Umbilical cord (tissue), 1 donor: ENCODE measurements at regions not wholly inside any gene's neighbourhood (a gene's known extent, or its start where the extent isn't known, plus 50 kb on each side); places are given as distances from the start of the nearest gene placed in this dataset.

Source experiments
- DNase-seq: peaks from one replicate; pipeline ENCODE4 v3.0.0-alpha.2; 2015; ENCODE audit warnings: low spot score

DNA sequence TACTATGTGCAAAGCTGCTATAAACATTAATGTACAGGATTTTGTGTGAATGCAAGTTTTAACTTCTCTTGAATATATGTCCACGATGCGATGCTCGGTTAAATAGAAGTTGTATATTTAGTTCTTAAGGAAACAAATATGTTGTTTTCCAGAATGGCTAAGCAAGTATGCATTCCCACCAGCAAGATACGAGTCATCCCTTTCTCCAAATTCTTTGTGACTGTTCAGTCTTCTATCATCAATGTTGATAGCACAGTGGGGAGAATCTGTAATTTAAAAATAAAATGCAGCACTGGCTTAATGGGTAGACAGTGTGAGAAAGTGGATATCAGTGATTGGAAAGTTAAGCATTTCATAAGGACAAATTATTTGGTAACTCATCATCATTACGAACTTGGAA lies 1340.8 kb downstream of the PCDH9 start:
- no peak for DNase-seq

DNA sequence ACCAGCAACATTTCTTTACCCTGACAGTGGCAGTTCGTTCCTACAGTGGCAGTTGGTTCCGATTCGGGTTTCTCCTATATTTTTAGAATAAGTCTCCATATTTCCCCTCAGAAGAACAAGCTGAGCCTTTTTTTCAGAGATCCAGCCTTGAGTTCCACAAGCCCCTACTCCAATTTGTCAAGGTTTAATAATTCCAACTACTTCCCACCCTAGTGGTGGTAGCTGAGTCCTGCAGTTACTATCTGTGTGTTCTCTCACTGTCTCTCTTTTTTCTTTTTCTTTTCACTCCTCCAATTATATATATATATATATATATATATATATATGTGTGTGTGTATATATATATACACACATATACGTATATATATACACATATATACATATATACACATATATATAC lies 1347.3 kb downstream of the PCDH9 start:
- no peak for DNase-seq

DNA sequence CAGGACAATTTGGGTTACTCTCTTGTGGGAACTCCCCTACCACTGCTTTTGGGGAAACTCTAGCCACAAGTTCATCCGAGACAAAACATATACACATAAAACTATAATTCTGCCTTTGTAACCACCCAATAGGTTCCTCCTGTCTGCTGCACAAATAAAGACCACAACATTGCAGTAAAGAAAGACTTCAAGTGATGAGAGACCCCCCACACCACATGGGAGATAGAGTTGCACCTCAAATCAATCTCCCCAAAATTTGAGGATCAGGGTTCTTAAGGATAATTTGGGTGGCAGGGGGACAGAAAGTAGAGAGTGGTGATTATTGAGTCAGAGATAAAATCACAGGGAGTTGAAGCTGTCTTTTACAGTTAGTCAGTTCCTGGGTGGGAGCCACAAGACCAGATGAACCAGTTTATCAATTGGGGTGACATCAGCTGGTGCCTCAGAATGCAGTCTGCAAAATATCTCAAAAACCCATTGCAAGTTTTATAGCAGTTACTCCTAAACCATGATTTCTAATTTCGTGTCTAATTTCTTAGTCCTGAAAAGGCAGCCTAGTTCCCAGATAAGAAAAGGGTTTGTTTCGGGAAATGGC lies 1348.5 kb downstream of the PCDH9 start:
- no peak for DNase-seq

DNA sequence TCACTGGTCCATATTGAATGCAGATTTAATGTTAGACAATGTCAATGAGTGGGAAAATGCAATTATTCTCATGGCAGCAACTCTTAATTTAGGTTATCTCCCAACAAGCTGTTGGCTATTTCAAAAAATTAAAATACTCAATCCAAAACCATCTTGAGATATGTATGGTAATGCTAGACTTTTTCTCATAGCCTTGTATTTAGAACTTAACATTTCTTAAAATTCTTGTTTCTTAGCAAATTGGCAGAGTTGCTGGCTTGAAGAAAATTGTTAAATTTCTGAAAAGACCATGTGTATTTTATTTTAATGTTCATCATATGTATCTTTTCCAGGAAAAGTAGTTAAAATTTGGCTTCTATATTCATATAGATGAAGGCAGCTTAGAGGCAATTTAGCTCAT lies 1355.1 kb downstream of the PCDH9 start:
- no peak for DNase-seq

DNA sequence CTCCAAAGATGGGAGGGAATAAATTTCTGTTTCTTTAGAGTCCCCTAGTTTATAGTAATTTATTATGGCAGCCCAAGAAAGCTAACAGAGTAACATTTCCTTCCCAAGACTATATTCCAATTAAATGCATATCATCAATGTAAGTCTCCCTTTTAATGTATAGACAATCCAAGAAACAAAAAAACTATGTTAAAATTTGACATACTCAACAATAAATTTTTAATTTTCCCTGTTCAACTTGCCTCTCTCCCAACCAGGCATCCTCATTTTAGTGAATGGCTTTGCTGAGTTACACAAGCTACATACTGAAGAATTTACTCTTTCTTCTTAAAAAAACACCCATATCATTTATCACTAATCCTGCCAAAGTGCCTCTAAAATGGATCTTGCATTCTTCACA lies 1357.7 kb downstream of the PCDH9 start:
- no peak for DNase-seq

DNA sequence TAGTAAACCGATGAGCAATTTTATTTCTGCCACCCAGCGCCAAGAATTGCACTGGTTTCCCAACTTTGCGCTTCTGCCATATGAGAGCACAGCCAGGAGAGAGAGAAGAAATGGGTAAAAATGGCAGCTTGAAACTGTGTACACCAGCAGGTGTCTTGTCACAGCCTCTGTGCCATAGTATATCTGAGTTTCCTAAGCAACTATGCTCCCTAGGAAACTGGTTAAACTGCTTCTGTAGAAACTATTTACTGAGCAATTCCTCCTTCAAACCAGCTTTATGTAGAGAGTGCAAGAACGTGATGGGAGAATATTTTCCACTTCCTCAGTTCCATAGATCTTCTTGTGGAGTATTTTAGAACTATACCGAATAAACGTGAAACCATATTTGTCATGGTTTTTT lies 1361.3 kb downstream of the PCDH9 start:
- DNase-seq, result no peak

DNA sequence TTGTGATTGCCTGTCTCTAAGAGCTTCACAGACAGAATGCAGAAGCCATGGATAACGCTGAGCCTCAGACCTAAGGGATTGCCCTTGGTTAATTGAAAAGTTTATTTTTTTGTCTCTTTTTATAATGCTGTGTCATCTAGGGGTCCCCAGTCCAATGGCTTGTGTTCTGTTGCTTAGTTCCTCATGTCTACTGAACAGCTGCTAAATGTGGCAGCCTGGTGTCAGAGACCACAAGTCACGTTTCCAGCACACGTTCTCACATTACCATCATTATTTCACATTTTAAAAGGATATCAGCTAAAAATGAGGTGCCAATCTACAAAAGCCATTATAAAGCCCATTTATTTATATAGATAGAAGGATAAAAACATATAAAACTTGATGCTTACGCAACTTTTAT lies 1362.0 kb downstream of the PCDH9 start:
- DNase-seq, result no peak

DNA sequence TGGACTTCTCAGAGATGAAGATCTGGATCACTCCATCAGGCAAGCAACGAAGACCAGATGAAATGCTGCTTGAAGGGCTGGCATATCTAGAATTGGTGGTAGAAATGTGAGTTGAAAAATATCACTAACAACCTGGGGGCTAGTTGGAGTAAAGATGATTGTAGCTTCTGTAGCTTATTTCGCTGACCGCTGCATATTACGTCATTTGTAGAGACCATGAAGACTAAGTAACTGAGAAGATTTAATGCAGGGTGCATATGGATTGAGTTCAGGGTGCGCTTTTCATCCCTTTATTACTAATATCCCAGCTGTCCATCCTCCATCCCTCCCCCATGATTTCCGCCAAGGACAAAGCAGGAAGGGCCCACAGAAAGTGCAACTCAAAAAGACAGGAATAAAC lies 1364.0 kb downstream of the PCDH9 start:
- DNase-seq, result no peak

DNA sequence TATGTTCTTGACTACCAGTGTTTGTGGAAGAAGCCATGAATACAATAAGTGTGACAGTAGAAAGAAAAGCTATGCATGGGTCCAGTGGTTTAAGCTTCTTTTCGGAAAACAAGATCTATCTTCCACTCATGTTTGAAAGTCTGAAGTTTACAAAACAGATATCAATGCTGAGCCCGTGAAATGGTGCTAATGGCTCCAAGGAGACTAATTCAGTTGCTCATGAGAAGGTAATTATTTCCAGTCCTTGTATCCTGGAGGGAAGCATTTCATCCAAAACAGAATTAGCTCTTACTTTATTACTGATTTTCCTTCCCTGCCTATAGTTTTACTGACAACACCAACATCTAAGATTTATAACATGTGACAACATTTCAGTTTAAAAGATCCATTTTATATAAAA lies 1364.9 kb downstream of the PCDH9 start:
- no peak for DNase-seq

DNA sequence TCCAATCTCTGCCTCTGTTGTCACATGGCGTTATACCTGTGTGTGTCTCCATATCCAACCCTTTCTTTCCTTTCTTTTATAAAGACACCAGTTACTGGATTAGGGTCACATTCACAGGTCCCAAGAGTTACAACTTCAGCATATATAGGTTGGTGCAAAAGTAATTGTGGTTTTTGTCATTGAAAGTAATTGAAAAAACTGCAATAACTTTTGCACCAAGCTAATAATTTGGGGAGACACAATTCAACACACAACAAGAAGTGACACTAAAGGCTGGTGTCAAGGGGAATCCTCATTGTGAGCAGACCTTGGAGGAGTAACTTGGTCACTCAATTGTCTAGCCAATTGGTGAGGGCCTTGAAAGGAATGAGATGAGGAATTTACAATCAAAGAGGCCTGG lies 1366.1 kb downstream of the PCDH9 start:
- no peak for DNase-seq

DNA sequence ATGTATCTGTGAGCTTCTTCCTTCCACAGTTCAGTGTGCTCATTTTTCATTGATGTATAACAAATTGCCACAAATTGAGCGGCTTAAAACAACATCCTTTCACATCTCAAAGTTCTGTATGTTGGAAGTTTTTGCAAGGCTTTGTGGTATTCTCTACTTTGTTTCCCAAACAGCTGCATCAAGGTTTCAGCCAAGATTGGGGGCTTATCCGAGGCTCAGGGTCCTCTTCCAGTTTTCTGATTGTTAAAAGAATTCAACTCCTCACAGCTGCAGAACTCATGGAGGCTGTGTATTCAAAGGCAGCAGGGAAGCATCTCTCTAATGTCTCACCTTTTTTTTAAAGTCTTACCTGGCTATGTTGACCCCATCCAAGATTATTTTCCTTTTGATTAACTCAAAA lies 1369.8 kb downstream of the PCDH9 start:
- no peak for DNase-seq

DNA sequence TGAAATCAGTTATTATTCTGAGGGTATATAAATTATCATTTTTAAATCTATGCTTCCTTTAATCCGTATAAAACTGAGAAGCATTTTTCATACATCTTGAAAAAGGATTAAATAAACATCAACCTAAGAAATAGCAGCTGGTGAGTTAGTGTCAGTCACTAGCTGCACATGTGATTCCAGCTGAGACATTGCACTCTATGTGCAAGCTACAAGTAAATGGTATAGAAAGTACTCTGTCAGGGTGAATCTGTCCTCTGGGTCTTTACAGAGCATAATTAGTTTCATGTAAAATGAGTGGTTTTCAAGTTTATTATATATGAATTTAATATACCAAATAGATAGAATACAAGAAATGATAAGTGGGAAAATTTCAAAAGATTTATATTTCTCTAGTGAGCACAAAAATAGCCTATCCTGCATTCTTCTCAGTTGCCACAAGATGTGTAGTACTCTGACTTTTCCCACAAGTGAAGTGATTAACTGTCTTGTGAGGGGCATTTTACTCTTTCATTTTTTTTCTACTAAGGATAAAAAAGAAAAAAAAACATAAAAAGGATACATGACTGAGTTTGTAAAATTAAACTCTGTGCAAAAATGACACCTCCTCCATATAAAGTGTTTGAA lies 1372.1 kb downstream of the PCDH9 start:
- DNase-seq, result no peak

DNA sequence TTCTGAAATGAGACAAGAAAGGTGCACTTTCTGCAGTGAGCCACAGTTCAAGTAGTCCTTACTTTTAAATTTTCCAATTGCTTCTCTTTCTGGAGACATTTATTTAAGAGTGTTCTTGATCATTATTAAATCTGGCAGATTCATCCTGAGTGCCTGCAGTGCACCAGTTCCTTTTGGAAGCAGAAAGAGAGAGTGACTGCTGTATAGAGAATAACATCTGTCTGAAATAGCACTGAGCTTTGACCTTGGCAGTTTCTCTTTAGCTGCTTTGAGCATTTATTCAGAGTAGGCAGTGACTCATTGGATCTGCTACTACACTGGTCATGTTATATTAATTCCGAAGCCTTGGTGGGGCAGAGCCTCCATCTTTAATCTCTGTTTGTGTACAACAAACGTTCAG lies 1373.7 kb downstream of the PCDH9 start:
- DNase-seq, result peak; percentile 43

DNA sequence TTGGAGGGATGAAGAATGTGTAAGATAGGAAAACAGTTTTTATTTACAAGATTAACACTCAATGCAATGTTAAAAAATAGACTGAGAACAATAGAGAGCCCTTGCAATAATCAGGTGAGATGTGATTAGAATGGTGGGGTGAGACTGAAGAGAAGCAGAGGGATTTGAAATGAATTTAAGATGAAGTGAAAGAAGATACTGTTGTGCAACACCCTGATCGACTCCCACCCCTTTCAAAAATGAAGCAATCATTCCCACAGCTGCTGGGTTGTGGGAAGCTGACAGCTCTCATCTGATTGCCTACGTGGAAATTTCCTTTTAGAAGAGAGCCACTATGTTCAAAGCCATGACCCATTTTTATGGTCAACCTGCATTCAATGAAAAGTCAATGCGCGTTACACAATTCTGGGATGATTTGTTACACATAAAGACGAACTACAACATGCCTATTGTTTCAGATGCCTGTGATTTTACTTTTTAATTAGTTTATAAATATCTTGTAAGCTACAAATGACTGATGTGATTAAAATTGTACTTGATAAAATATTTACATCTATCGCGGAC lies 1374.8 kb downstream of the PCDH9 start:
- no peak for DNase-seq

DNA sequence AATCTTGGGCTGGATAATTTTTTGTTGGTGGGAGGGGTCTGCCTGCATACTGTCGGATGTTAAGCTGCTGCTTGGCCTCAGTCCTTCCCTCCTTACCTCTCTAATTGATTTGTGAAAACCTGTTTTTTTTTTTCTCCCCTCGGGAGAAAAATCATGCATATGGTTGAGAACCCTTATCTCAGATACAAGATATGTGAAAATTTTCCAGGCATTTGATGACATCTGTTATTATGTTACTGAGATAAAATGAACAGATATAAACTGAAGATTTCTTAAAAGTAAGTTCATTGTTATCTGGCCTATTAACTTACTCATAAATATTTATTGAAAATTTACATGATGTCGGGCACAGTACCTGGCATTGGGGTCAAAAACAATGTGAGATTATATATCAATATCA lies 1375.7 kb downstream of the PCDH9 start:
- DNase-seq, result peak; percentile 14

DNA sequence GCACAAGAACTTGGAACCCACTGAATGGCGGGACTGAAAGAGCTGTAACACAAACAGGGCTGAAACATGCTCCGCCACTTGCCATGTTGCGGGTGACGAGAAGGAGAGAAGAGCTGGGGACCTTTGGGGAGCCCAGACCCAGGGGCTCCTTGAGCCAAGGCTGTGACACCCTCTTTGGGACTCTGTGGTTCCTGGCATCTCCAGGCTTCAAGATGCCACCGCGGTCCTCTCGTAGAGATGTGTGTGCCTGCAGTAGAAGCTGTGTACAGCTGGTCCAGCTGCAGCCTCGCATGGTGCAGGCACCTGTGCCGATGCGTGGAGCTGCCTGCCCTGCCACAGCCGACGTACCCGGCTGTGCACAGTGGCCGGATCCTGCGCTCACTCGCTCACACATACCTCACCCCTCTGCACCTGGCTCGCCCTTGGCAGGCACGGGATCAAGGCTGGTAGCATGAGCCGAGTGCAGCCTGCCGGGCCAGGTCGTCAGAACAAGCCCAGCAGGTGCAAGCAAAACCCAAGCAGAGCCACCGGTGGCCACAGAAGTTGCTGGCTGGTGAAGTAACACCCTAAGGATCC lies 1385.8 kb downstream of the PCDH9 start:
- no peak for DNase-seq

DNA sequence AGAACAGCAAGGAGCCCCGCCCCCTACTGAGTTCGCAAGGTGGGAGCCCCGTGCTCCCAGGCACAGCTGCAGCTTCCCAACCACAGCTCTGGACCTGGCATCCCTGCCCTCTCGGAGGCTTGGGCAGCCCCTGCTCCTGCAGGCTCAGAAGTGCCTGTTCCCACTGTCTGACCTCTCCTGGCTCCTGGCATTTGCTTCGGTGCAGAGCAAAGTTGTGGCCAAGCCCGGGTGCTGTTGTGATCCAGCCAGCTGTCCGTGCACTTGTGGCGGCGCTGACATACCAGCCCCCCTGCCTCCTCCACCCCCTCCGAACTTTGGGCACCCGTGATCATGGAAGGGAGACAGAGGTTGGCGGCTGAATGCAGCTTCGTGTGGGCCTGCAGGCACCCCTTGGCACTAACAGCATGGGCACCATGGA lies 1386.8 kb downstream of the PCDH9 start:
- no peak for DNase-seq

DNA sequence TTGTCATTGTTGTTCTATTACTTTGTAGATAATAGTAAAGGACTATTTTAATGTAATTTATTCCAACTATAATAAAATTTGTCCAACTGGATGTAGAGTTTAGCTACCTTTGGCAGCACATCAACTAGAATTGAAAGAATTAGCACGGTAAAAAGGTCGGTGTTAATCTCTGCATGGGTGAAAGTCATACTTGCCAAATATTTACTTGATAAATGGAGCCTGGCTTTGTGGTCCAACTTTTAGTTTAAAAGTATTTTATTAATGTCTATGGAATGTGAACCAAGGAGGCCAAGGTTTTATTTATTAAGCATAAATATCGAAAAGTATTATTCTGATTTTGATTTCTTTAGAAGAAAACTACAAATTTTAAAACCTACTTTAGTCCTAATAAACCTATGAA lies 1389.0 kb downstream of the PCDH9 start:
- DNase-seq, result no peak

DNA sequence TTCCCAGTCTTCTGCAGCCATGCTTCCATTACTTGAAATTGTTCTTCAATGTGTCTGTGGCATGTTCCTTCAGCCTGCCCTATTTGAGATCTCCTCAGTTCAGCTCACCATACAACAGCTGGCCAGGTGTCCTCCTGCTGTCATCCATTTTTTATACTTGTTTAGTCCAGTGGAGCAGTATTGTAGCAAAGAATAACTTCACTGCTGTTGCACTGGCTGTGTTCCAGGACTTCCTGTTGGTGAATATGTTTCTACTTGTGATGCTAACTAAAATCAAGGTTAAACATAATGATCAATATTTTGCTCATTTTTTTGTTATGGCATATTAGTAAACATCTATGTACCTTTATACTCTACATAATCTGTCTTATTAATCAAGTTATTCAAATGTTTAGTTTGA lies 1394.1 kb downstream of the PCDH9 start:
- no peak for DNase-seq

DNA sequence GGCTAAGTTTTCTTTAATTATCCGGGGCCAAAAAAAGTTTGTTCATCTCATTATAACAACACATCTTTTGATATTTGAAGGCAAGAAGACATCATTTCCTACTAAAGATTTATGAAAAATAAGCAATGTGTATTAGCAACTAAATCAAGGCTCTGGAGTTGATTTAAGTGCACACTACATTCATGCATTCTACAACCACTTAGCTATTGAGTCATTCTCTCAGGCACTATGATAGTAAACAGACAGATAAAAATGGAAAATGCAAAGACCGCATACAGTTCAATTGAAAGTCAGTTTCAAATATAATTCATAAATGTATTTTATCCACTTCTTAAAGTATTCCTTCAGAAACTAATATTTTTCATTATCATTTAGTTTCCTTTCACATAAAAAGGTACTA lies 1395.2 kb downstream of the PCDH9 start:
- DNase-seq, result no peak

DNA sequence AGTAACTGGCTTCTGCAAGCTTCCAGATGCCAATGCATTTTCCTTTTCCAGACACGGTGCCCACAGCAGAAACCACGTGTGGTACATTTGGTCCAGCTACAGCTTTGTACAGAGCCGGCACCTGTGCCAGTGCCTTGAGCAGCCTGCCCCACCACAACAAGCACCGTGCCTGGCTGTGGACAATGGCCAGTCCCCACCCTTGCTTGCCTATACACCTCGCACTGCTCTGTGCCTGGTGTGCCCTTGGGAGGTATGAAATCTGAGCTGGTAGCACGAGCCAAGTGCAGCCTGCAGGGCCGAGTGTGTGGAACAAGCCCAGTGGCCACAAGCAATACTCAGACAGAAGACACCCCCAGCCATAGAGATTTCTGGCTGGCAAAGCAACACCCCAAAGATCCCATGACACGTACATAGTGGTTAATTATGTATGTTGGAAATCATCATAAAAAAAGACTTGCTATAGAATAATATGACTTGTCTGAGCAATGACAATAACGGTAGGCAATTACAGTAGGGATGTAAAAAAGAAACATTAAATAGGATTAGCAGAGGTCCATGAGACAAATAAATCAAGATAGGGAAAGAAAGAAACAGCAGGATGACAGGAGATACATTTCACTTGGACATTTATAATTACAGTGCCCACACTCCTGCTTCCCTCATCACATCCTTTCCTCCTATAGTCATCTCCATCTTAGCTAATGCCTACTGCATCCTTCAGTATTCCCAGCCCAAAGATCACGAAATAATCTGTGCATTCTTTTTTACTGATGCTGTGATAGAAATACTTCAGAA lies 1399.5 kb downstream of the PCDH9 start:
- DNase-seq, result no peak

DNA sequence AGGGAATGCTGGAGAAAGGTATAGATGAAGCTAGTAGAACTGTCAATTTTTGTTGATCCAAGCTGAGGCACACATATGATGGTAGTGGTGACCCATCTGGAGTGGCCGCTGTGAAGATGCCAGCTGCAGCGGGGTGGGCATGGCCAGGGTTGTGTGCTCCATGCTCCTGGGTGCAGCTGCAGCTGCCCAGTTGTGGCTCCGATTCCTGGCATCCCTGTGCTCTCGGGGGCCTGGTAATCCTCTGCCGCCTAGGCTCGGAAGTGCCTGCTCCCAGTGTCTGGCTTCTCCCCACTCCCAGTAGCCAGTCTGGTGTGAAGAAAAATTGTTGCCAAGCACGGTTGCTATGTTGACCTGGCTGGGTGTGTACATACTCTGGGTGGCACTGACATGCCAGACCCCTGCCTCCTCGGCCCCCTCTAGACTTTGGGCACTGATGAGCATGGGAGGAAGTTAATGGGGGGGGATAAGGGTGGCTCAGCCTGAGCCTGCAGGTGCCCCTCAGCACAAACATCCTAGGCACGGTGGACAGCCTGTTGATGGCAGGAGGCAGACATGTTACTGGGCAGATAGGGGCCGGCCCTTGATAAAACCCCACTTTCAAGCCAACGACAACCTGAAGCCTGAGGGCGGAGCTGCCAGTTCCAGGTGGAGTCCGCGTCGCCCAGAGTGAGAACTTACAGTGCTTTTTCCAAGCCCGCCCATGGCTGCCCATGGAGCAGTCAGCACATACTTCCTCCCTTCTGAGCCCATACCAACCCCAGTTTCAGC lies 1400.7 kb downstream of the PCDH9 start:
- no peak for DNase-seq
